Activated CD4-positive, alpha-beta T cell treated with anti-CD3 and anti-CD28 coated beads, Interleukin-2, amount 10 ng/mL, durations not matched to agents 7 days and 5 days (primary cell): ENCODE measurements at regions not wholly inside any gene's neighbourhood (a gene's known extent, or its start where the extent isn't known, plus 50 kb on each side); places are given as distances from the start of the nearest gene placed in this dataset. TPM values are rescaled to one million over a fixed set of nuclear protein-coding genes. Genes with fewer than 3 reads are reported as not detected.
"Not testable (repeated sequence)": the region's sequence is repeated elsewhere in the genome, so short reads cannot be mapped to it uniquely, and the experiment has no call there.

Experiments
- CTCF ChIA-PET: fragments of 350-600 bp; sonication (Branson Sonifier 250); formaldehyde crosslinking; loops from one replicate; lab custom pipeline; 2021; ENCODE audit warnings: antibody characterized with exemption; lab: Charles Lee
- POLR2A ChIA-PET: fragments of 350-600 bp; sonication (Branson Sonifier 250); formaldehyde crosslinking; loops from one replicate; lab custom pipeline; 2021; ENCODE audit warnings: antibody characterized with exemption; lab: Charles Lee
- DNase-seq: peaks from one replicate; pipeline ENCODE4 v3.0.0-alpha.2; 2020
- H3K27ac Mint-ChIP-seq: one replicate; pipeline ENCODE4 v1.8.0; 2021; ENCODE audit warnings: mild to moderate bottlenecking, moderate library complexity, mixed read lengths
- H3K27me3 Mint-ChIP-seq: one replicate; pipeline ENCODE4 v1.8.0; 2021; ENCODE audit warnings: mixed read lengths
- H3K36me3 Mint-ChIP-seq: one replicate; pipeline ENCODE4 v1.8.0; 2021; ENCODE audit warnings: low read depth, mixed read lengths
- H3K4me1 Mint-ChIP-seq: one replicate; pipeline ENCODE4 v1.8.0; 2021; ENCODE audit warnings: mixed read lengths
- H3K4me3 Mint-ChIP-seq: one replicate; pipeline ENCODE4 v1.8.0; 2021; ENCODE audit warnings: mild to moderate bottlenecking, moderate library complexity, mixed read lengths
- H3K9me3 Mint-ChIP-seq: one replicate; pipeline ENCODE4 v1.8.0; 2021; ENCODE audit warnings: mixed read lengths
- microRNA-seq: library from miRNA; unstranded; fragments of <30 nt; microRNA quantifications from one replicate; pipeline ENCODE4 v1.2.0, GENCODE V29; 2021; ENCODE audit warnings: borderline microRNAs expressed, borderline replicate concordance

DNA sequence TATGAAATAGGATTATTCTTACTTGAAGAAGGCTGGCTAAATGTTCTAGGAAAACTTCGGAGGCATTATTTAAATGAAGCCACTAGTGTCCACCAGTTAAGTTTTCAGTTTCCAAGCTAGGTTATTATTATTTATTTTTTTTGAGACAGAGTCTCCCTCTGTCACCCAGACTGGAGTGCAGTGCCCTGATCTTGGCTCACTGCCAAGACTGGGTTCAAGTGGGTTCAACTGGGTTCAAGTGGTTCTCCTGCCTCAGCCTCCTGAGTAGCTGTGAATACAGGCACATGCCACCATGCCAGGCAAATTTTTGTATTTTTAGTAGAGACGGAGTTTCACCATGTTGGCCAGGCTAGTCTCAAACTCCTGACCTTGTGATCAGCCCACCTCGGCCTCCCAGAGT, 2155.6 kb downstream of the NCAM2 start:
- H3K4me3 Mint-ChIP-seq, DNase-seq, H3K4me1 Mint-ChIP-seq, H3K27ac Mint-ChIP-seq, H3K27me3 Mint-ChIP-seq, H3K9me3 Mint-ChIP-seq, POLR2A ChIA-PET, CTCF ChIA-PET, H3K36me3 Mint-ChIP-seq: not testable (repeated sequence)

DNA sequence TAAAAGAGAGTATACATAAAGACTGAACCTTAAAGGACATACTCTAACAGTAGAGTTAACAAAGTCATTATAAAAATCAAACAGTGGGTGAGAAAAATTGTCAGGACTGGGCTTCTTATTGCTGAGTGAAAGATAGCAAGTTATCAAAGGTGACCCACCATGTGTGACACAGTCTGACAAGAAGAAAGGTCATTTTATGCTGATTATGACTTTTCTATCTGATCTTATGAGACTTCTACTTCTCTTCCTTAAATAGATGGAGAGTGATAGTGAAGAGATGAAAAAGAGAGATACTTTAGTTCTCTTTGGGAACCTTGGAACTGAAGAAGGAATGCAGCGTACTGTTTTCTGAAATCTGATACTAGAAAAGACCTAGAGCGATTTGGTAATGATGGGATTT, 2157.1 kb downstream of the NCAM2 start:
- ChIA-PET CTCF (no interaction called here), POLR2A (no interaction called here)
- no peak overlapping the region for H3K4me3 Mint-ChIP-seq
- H3K9me3 Mint-ChIP-seq = no peaks in the 10 kb centered on the region
- no peaks in the 10 kb centered on the region for H3K4me1 Mint-ChIP-seq
- no peaks in the 10 kb centered on the region for H3K27me3 Mint-ChIP-seq
- no peaks in the 10 kb centered on the region for H3K36me3 Mint-ChIP-seq
- no peak overlapping the region for H3K27ac Mint-ChIP-seq
- DNase-seq = no peak

GRCh38 chr21:23160914-23161313, 2162.7 kb downstream of the NCAM2 start:
- POLR2A ChIA-PET = no interaction called here
- Mint-ChIP-seq H3K36me3 (no peaks in the 10 kb centered on the region), H3K4me3 (no peak overlapping the region)

DNA sequence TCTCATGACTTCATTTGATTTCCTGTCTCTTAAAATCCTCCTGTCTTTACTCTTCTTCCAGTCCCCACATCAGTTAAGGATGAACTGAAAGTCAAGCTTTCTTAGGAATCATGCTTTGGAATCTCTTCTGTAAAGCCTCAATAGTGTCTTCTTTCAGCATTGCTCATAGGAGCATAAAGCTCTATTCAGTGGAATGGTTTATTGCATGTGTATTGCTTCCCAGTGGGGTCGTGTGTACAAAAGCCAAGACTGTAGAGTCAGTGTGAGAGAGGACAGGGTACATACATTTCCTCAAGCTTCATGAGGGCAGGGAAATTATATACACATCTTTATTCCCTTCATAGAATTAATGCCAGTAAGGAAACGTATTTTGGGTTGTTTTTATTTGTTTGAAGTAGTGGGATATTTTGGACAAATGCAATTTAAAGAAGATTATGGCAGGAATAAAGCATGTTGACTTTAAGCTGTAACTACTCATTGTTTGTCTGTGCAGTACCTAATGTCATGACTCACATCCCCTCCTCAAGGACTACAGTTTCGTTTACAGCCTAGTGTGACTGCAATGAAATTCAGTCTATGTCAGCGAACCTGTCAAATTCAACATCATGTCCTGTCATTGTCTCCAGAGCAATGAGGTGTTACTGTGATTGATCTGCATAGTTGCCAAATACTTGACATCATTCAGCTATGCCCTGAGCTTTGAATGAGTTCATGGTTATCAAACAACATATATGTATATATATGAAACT, 2164.2 kb downstream of the NCAM2 start:
- no peaks in the 10 kb centered on the region for H3K9me3 Mint-ChIP-seq
- no peaks in the 10 kb centered on the region for H3K27me3 Mint-ChIP-seq
- H3K4me3 Mint-ChIP-seq = no peak overlapping the region
- H3K36me3 Mint-ChIP-seq = no peaks in the 10 kb centered on the region
- POLR2A ChIA-PET = no interaction called here
- DNase-seq = no peak
- no peak overlapping the region for H3K27ac Mint-ChIP-seq
- H3K4me1 Mint-ChIP-seq = no peaks in the 10 kb centered on the region
- CTCF ChIA-PET = no interaction called here

More at GRCh38 chr21:23160914-23161313, 2162.7 kb downstream of the NCAM2 start:
- no peaks in the 10 kb centered on the region for H3K9me3 Mint-ChIP-seq
- CTCF ChIA-PET = interaction anchor here (0.6 kb wide), 1 partner anchor 549 kb away, joined by 3 read pairs; no protein-coding TSS in a partner anchor
- H3K27ac Mint-ChIP-seq = no peak overlapping the region
- no peaks in the 10 kb centered on the region for H3K4me1 Mint-ChIP-seq
- DNase-seq = no peak
- H3K27me3 Mint-ChIP-seq = no peaks in the 10 kb centered on the region

Small RNAs in the stretch of these regions (microRNA-seq; reads per million reads assigned to microRNA genes)
- gene MIR6130 = not detected
